ENCODE measurements at regions not wholly inside any gene's neighbourhood (a gene's known extent, or its start where the extent isn't known, plus 50 kb on each side); places are given as distances from the start of the nearest gene placed in this dataset.
"Not testable (repeated sequence)": the region's sequence is repeated elsewhere in the genome, so short reads cannot be mapped to it uniquely, and the experiment has no call there.

DNA sequence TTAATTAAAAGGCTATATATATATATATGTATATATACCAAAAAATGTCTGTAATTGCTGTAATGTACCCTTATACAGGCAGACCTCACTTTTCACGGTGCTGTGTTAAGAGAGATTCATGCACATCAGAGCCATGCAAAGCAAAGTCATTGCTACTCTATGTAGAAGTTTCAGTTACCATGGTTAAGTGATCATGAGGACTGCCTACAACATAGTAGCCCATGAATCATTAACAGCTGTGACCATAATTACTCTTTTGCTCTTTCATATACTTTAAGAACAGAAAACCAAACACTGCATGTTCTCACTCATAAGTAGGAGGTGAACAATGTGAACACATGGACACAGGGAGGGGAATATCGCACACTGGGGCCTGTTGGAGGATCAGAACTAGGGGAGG lies 225.3 kb upstream of the EPHA3 start:
- H3K4me1 ChIP-seq (ENCODE audit: insufficient read depth): no peaks in the 10 kb centered on the region
- Mint-ChIP-seq H3K4me3 (no peak overlapping the region), H3K9me3 (no peaks in the 10 kb centered on the region), H3K27ac (no peak overlapping the region), H3K27me3 (ENCODE audit: insufficient read depth, low read depth, poor library complexity) (peaks cover 1% of the 10 kb centered on the region), H3K36me3 (ENCODE audit: low read depth) (no peaks in the 10 kb centered on the region), H3K4me1 (no peaks in the 10 kb centered on the region)
- H3K36me3 ChIP-seq (ENCODE audit: insufficient read depth): no peaks in the 10 kb centered on the region
- no peaks in the 10 kb centered on the region for H3K79me2 ChIP-seq (replicated peaks; ENCODE audit: insufficient read depth)
- no peak overlapping the region for H2AFZ ChIP-seq
- no peaks in the 10 kb centered on the region for H3K9me2 ChIP-seq (ENCODE audit: insufficient read depth)
- no peaks in the 10 kb centered on the region for H3F3A ChIP-seq (replicated peaks; ENCODE audit: low read depth)
- ATAC-seq (no peak), DNase-seq (ENCODE audit: low spot score) (no peak)
- no peak overlapping the region for H3K27ac ChIP-seq (ENCODE audit: low read depth)
- H4K20me1 ChIP-seq (replicated peaks; ENCODE audit: insufficient read depth): no peaks in the 10 kb centered on the region
- TF ChIP-seq, protein P1, sequence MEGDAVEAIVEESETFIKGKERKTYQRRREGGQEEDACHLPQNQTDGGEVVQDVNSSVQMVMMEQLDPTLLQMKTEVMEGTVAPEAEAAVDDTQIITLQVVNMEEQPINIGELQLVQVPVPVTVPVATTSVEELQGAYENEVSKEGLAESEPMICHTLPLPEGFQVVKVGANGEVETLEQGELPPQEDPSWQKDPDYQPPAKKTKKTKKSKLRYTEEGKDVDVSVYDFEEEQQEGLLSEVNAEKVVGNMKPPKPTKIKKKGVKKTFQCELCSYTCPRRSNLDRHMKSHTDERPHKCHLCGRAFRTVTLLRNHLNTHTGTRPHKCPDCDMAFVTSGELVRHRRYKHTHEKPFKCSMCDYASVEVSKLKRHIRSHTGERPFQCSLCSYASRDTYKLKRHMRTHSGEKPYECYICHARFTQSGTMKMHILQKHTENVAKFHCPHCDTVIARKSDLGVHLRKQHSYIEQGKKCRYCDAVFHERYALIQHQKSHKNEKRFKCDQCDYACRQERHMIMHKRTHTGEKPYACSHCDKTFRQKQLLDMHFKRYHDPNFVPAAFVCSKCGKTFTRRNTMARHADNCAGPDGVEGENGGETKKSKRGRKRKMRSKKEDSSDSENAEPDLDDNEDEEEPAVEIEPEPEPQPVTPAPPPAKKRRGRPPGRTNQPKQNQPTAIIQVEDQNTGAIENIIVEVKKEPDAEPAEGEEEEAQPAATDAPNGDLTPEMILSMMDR (conservative IDR thresholded peaks at IDR 0.05; ENCODE audit: low read depth in 2 of 2): no peak
- TF ChIP-seq NANOG (IDR thresholded peaks at IDR 0.05; ENCODE audit: borderline replicate concordance) (no peak), POLR2AphosphoS5 (IDR thresholded peaks at IDR 0.05; ENCODE audit: low read depth) (no peak), EZH2phosphoT487 (IDR thresholded peaks at IDR 0.05; ENCODE audit: unreplicated experiment) (no peak), EZH2 (IDR thresholded peaks at IDR 0.05; ENCODE audit: low read depth, unreplicated experiment) (no peak), STAT1 (IDR thresholded peaks at IDR 0.05; ENCODE audit: unreplicated experiment) (no peak), ETS1 (IDR thresholded peaks at IDR 0.05) (no peak), ZNF114 (CRISPR knock-in tag; IDR thresholded peaks at IDR 0.05) (no peak), JUNB (IDR thresholded peaks at IDR 0.05; ENCODE audit: unreplicated experiment) (no peak), CREB1 (CRISPR knock-in tag; IDR thresholded peaks at IDR 0.05; ENCODE audit: low read depth) (no peak)
- TF ChIP-seq, protein P2, sequence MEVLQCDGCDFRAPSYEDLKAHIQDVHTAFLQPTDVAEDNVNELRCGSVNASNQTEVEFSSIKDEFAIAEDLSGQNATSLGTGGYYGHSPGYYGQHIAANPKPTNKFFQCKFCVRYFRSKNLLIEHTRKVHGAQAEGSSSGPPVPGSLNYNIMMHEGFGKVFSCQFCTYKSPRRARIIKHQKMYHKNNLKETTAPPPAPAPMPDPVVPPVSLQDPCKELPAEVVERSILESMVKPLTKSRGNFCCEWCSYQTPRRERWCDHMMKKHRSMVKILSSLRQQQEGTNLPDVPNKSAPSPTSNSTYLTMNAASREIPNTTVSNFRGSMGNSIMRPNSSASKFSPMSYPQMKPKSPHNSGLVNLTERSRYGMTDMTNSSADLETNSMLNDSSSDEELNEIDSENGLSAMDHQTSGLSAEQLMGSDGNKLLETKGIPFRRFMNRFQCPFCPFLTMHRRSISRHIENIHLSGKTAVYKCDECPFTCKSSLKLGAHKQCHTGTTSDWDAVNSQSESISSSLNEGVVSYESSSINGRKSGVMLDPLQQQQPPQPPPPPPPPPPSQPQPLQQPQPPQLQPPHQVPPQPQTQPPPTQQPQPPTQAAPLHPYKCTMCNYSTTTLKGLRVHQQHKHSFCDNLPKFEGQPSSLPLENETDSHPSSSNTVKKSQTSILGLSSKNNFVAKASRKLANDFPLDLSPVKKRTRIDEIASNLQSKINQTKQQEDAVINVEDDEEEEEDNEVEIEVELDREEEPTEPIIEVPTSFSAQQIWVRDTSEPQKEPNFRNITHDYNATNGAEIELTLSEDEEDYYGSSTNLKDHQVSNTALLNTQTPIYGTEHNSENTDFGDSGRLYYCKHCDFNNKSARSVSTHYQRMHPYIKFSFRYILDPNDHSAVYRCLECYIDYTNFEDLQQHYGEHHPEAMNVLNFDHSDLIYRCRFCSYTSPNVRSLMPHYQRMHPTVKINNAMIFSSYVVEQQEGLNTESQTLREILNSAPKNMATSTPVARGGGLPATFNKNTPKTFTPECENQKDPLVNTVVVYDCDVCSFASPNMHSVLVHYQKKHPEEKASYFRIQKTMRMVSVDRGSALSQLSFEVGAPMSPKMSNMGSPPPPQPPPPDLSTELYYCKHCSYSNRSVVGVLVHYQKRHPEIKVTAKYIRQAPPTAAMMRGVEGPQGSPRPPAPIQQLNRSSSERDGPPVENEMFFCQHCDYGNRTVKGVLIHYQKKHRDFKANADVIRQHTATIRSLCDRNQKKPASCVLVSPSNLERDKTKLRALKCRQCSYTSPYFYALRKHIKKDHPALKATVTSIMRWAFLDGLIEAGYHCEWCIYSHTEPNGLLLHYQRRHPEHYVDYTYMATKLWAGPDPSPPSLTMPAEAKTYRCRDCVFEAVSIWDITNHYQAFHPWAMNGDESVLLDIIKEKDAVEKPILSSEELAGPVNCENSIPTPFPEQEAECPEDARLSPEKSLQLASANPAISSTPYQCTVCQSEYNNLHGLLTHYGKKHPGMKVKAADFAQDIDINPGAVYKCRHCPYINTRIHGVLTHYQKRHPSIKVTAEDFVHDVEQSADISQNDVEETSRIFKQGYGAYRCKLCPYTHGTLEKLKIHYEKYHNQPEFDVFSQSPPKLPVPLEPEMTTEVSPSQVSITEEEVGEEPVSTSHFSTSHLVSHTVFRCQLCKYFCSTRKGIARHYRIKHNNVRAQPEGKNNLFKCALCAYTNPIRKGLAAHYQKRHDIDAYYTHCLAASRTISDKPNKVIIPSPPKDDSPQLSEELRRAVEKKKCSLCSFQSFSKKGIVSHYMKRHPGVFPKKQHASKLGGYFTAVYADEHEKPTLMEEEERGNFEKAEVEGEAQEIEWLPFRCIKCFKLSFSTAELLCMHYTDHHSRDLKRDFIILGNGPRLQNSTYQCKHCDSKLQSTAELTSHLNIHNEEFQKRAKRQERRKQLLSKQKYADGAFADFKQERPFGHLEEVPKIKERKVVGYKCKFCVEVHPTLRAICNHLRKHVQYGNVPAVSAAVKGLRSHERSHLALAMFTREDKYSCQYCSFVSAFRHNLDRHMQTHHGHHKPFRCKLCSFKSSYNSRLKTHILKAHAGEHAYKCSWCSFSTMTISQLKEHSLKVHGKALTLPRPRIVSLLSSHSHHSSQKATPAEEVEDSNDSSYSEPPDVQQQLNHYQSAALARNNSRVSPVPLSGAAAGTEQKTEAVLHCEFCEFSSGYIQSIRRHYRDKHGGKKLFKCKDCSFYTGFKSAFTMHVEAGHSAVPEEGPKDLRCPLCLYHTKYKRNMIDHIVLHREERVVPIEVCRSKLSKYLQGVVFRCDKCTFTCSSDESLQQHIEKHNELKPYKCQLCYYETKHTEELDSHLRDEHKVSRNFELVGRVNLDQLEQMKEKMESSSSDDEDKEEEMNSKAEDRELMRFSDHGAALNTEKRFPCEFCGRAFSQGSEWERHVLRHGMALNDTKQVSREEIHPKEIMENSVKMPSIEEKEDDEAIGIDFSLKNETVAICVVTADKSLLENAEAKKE (CRISPR knock-in tag; IDR thresholded peaks at IDR 0.05): no peak
- H3K27me3 ChIP-seq (ENCODE audit: insufficient read depth): no peaks in the 10 kb centered on the region
- H3K4me3 ChIP-seq: no peak overlapping the region
- H3K4me2 ChIP-seq: no peak overlapping the region

GRCh38 chr3:88886624-88887023 lies 220.8 kb upstream of the EPHA3 start:
- DNase-seq (ENCODE audit: low spot score); H3K27me3 ChIP-seq (ENCODE audit: insufficient read depth); H3K36me3 ChIP-seq (ENCODE audit: insufficient read depth); H3K27ac Mint-ChIP-seq; H3K36me3 Mint-ChIP-seq (ENCODE audit: low read depth); H3K4me1 Mint-ChIP-seq; H3F3A ChIP-seq (replicated peaks; ENCODE audit: low read depth); H3K4me3 Mint-ChIP-seq; H3K27ac ChIP-seq (ENCODE audit: low read depth); H3K4me3 ChIP-seq; ATAC-seq; H3K4me1 ChIP-seq (ENCODE audit: insufficient read depth); H3K27me3 Mint-ChIP-seq (ENCODE audit: insufficient read depth, low read depth, poor library complexity); H3K79me2 ChIP-seq (replicated peaks; ENCODE audit: insufficient read depth); H4K20me1 ChIP-seq (replicated peaks; ENCODE audit: insufficient read depth); H3K9me2 ChIP-seq (ENCODE audit: insufficient read depth); H3K4me2 ChIP-seq: not testable (repeated sequence)
- peaks cover 13% of the 10 kb centered on the region; the same call in 2 of the 3 replicates for H3K9me3 Mint-ChIP-seq
- H2AFZ ChIP-seq: 0 out of 2 replicates have a peak overlapping the region, but pooled peaks have one; percentile 43

Data from GM23338 (cell line).